ENCODE measurements at regions not wholly inside any gene's neighbourhood (a gene's known extent, or its start where the extent isn't known, plus 50 kb on each side); places are given as distances from the start of the nearest gene placed in this dataset.

- H3K27ac ChIP-seq = no peak overlapping the region
- 62 to 76% (median 65%) methylated on average over 15 of the region's 15 CpGs for WGBS, 5 donors
Measured at GRCh38 chr22:47605441-47605840, 843.0 kb downstream of the TBC1D22A start.

GRCh38 chr22:47604563-47604962 lies 842.1 kb downstream of the TBC1D22A start:
- DNase-seq = no peak
- 65 to 78% (median 70%) methylated on average over 3 of the region's 3 CpGs for WGBS, 5 donors
- intact Hi-C loops (cut with DNase I; ENCODE audit: low total_unique reads) = no loop called here

More at GRCh38 chr22:47605441-47605840, 843.0 kb downstream of the TBC1D22A start:
- Histone ChIP-seq H3K4me1 (no peaks in the 10 kb centered on the region), H3K4me3 (no peak overlapping the region), H3K27me3 (peaks cover 0 to 38% (median 0%) of the 10 kb centered on the region in 3 donors), H3K36me3 (no peaks in the 10 kb centered on the region), H3K9me3 (peaks cover 3 to 19% (median 12%) of the 10 kb centered on the region in 4 donors)
- peak in 1 of 2 donors; percentile 20 for DNase-seq
- TF ChIP-seq POLR2A (IDR thresholded peaks at IDR 0.05) (no peak), POLR2AphosphoS5 (IDR thresholded peaks at IDR 0.05) (no peak), EP300 (IDR thresholded peaks at IDR 0.05) (no peak)
- intact Hi-C loops (cut with DNase I; ENCODE audit: low total_unique reads) = no loop called here

GRCh38 chr22:47602732-47603131 lies 840.3 kb downstream of the TBC1D22A start:
- intact Hi-C loops (cut with DNase I; ENCODE audit: low total_unique reads) = no loop called here
- Histone ChIP-seq H3K4me1 (no peaks in the 10 kb centered on the region), H3K36me3 (no peaks in the 10 kb centered on the region), H3K27ac (no peak overlapping the region), H3K4me3 (no peak overlapping the region), H3K27me3 (peaks cover 0 to 49% (median 0%) of the 10 kb centered on the region in 3 donors), H3K9me3 (peaks cover 0 to 6% (median 3%) of the 10 kb centered on the region in 4 donors)
- peak in 1 of 2 donors; percentile 4 for DNase-seq
- TF ChIP-seq EP300 (IDR thresholded peaks at IDR 0.05) (no peak), CTCF (IDR thresholded peaks at IDR 0.05) (no peak), POLR2A (IDR thresholded peaks at IDR 0.05) (no peak), POLR2AphosphoS5 (IDR thresholded peaks at IDR 0.05) (no peak)
- 87 to 97% (median 90%) methylated on average over 3 of the region's 3 CpGs for WGBS, 5 donors

More at GRCh38 chr22:47604563-47604962, 842.1 kb downstream of the TBC1D22A start:
- no peak for TF ChIP-seq EP300 (IDR thresholded peaks at IDR 0.05)
- TF ChIP-seq POLR2A (IDR thresholded peaks at IDR 0.05) = no peak
- TF ChIP-seq POLR2AphosphoS5 (IDR thresholded peaks at IDR 0.05) = no peak
- no peak for TF ChIP-seq CTCF (IDR thresholded peaks at IDR 0.05)
- H3K9me3 ChIP-seq = peaks cover 0 to 10% (median 5%) of the 10 kb centered on the region in 4 donors
- H3K4me1 ChIP-seq = no peaks in the 10 kb centered on the region
- no peaks in the 10 kb centered on the region for H3K36me3 ChIP-seq
- H3K27ac ChIP-seq = no peak overlapping the region
- peaks cover 0 to 46% (median 0%) of the 10 kb centered on the region in 3 donors for H3K27me3 ChIP-seq
- no peak overlapping the region for H3K4me3 ChIP-seq

- WGBS, 5 donors = 70 to 75% (median 75%) methylated on average over 10 of the region's 10 CpGs
- TF ChIP-seq EP300 (IDR thresholded peaks at IDR 0.05) (no peak), POLR2A (IDR thresholded peaks at IDR 0.05) (no peak), CTCF (IDR thresholded peaks at IDR 0.05) (no peak), POLR2AphosphoS5 (IDR thresholded peaks at IDR 0.05) (no peak)
- intact Hi-C loops (cut with DNase I; ENCODE audit: low total_unique reads) = no loop called here
Measured at GRCh38 chr22:47601666-47602065, 839.2 kb downstream of the TBC1D22A start.

More at GRCh38 chr22:47601666-47602065, 839.2 kb downstream of the TBC1D22A start:
- Histone ChIP-seq H3K36me3 (no peaks in the 10 kb centered on the region), H3K4me3 (no peak overlapping the region), H3K4me1 (no peaks in the 10 kb centered on the region), H3K9me3 (peaks cover 0 to 6% (median 3%) of the 10 kb centered on the region in 4 donors), H3K27ac (no peak overlapping the region), H3K27me3 (peaks cover 0 to 50% (median 0%) of the 10 kb centered on the region in 3 donors)
- DNase-seq = peak in 1 of 2 donors; percentile 18
